ENCODE measurements at regions not wholly inside any gene's neighbourhood (a gene's known extent, or its start where the extent isn't known, plus 50 kb on each side); places are given as distances from the start of the nearest gene placed in this dataset.

GRCh38 chr9:26471261-26471660 is 421.3 kb downstream of the CAAP1 start:
- DNase-seq (ENCODE audit: extremely low read depth, low read depth), result no peak
- TF ChIP-seq CTCF (IDR thresholded peaks at IDR 0.05; ENCODE audit: low read depth, low read length), result no peak

GRCh38 chr9:26470284-26470683 is 422.3 kb downstream of the CAAP1 start:
- no peak for TF ChIP-seq CTCF (IDR thresholded peaks at IDR 0.05; ENCODE audit: low read depth, low read length)

GRCh38 chr9:26463837-26464236 is 428.8 kb downstream of the CAAP1 start:
- no peak for TF ChIP-seq CTCF (IDR thresholded peaks at IDR 0.05; ENCODE audit: low read depth, low read length)
- no peak for DNase-seq (ENCODE audit: extremely low read depth, low read depth)

More at GRCh38 chr9:26470284-26470683, 422.3 kb downstream of the CAAP1 start:
- no peak for DNase-seq (ENCODE audit: extremely low read depth, low read depth)

- no peak for DNase-seq (ENCODE audit: extremely low read depth, low read depth)
Measured at GRCh38 chr9:26462751-26463150, 429.9 kb downstream of the CAAP1 start.

GRCh38 chr9:26462213-26462612 is 430.4 kb downstream of the CAAP1 start:
- no peak for TF ChIP-seq CTCF (IDR thresholded peaks at IDR 0.05; ENCODE audit: low read depth, low read length)
- no peak for DNase-seq (ENCODE audit: extremely low read depth, low read depth)

More at GRCh38 chr9:26462751-26463150, 429.9 kb downstream of the CAAP1 start:
- TF ChIP-seq CTCF (IDR thresholded peaks at IDR 0.05; ENCODE audit: low read depth, low read length), result no peak

- no peak for TF ChIP-seq CTCF (IDR thresholded peaks at IDR 0.05; ENCODE audit: low read depth, low read length)
Measured at GRCh38 chr9:26460624-26461023, 432.0 kb downstream of the CAAP1 start.

GRCh38 chr9:26459959-26460358 is 432.6 kb downstream of the CAAP1 start:
- TF ChIP-seq CTCF (IDR thresholded peaks at IDR 0.05; ENCODE audit: low read depth, low read length), result no peak
- DNase-seq (ENCODE audit: extremely low read depth, low read depth), result no peak

More at GRCh38 chr9:26460624-26461023, 432.0 kb downstream of the CAAP1 start:
- no peak for DNase-seq (ENCODE audit: extremely low read depth, low read depth)

All from AG09319 (cell line).